Vagina (tissue), 2 donors: ENCODE measurements at regions not wholly inside any gene's neighbourhood (a gene's known extent, or its start where the extent isn't known, plus 50 kb on each side); places are given as distances from the start of the nearest gene placed in this dataset.

Experiments
- POLR2A ChIP-seq, 2 donors: fragments of 450-650 bp; IDR thresholded peaks; one replicate each; pipeline ENCODE4 v1.6.1; 2017; ENCODE audit warnings: antibody characterized with exemption in 2 of 2, mild to moderate bottlenecking in 2 of 2, moderate library complexity in 2 of 2
- TF ChIP-seq, protein P1 (sequence below), 3 experiments: fragments of 450-650 bp in 2 of 3; fragments of 200-600 bp in 1 of 3; sonication (generic) in 1 of 3; IDR thresholded peaks; one replicate each; pipeline ENCODE4 v1.5.1; 2017 to 2019; ENCODE audit warnings: antibody characterized with exemption in 3 of 3, mild to moderate bottlenecking in 2 of 3, moderate library complexity in 2 of 3

GRCh38 chr2:51597086-51597485 is 565.2 kb upstream of the NRXN1 start:
- TF ChIP-seq POLR2A (IDR thresholded peaks at IDR 0.05) = no peak
- TF ChIP-seq, protein P1, sequence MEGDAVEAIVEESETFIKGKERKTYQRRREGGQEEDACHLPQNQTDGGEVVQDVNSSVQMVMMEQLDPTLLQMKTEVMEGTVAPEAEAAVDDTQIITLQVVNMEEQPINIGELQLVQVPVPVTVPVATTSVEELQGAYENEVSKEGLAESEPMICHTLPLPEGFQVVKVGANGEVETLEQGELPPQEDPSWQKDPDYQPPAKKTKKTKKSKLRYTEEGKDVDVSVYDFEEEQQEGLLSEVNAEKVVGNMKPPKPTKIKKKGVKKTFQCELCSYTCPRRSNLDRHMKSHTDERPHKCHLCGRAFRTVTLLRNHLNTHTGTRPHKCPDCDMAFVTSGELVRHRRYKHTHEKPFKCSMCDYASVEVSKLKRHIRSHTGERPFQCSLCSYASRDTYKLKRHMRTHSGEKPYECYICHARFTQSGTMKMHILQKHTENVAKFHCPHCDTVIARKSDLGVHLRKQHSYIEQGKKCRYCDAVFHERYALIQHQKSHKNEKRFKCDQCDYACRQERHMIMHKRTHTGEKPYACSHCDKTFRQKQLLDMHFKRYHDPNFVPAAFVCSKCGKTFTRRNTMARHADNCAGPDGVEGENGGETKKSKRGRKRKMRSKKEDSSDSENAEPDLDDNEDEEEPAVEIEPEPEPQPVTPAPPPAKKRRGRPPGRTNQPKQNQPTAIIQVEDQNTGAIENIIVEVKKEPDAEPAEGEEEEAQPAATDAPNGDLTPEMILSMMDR (IDR thresholded peaks at IDR 0.05) = no peak
